ENCODE measurements at regions not wholly inside any gene's neighbourhood (a gene's known extent, or its start where the extent isn't known, plus 50 kb on each side); places are given as distances from the start of the nearest gene placed in this dataset.

GRCh38 chr11:19426011-19426755 lies 185.4 kb upstream of the E2F8 start:
- no peaks in the 10 kb centered on the region for H3K27me3 Mint-ChIP-seq
- H3K4me1 Mint-ChIP-seq (ENCODE audit: low read depth) = peaks cover 16% of the 10 kb centered on the region
- TF ChIP-seq CTCF (IDR thresholded peaks at IDR 0.05; ENCODE audit: unreplicated experiment) = no peak

GRCh38 chr11:19422276-19422675 lies 181.5 kb upstream of the E2F8 start:
- H3K4me1 Mint-ChIP-seq (ENCODE audit: low read depth) = peaks cover 2% of the 10 kb centered on the region
- no peak overlapping the region for H3K4me3 Mint-ChIP-seq (ENCODE audit: low read depth)
- no peaks in the 10 kb centered on the region for H3K9me3 Mint-ChIP-seq (ENCODE audit: low read depth)
- peaks cover 6% of the 10 kb centered on the region for H3K27me3 Mint-ChIP-seq
- no peak for DNase-seq (ENCODE audit: low spot score, unreplicated experiment)
- H3K27ac Mint-ChIP-seq = no peak overlapping the region
- no peak for TF ChIP-seq CTCF (IDR thresholded peaks at IDR 0.05; ENCODE audit: unreplicated experiment)
- H3K36me3 Mint-ChIP-seq (ENCODE audit: insufficient read depth) = no peaks in the 10 kb centered on the region

More at GRCh38 chr11:19426011-19426755, 185.4 kb upstream of the E2F8 start:
- Mint-ChIP-seq H3K9me3 (ENCODE audit: low read depth) (no peaks in the 10 kb centered on the region), H3K27ac (no peak overlapping the region), H3K4me3 (ENCODE audit: low read depth) (no peak overlapping the region), H3K36me3 (ENCODE audit: insufficient read depth) (no peaks in the 10 kb centered on the region)
- no peak for DNase-seq (ENCODE audit: low spot score, unreplicated experiment)

- no peaks in the 10 kb centered on the region for H3K36me3 Mint-ChIP-seq (ENCODE audit: insufficient read depth)
- no peak for TF ChIP-seq CTCF (IDR thresholded peaks at IDR 0.05; ENCODE audit: unreplicated experiment)
- H3K4me3 Mint-ChIP-seq (ENCODE audit: low read depth) = no peak overlapping the region
- no peak for DNase-seq (ENCODE audit: low spot score, unreplicated experiment)
- no peak overlapping the region for H3K27ac Mint-ChIP-seq
- peaks cover 3% of the 10 kb centered on the region for H3K9me3 Mint-ChIP-seq (ENCODE audit: low read depth)
- H3K27me3 Mint-ChIP-seq = peaks cover 6% of the 10 kb centered on the region
- H3K4me1 Mint-ChIP-seq (ENCODE audit: low read depth) = no peaks in the 10 kb centered on the region
Observed at GRCh38 chr11:19420868-19421533, 180.3 kb upstream of the E2F8 start.

GRCh38 chr11:19419808-19420207 lies 179.1 kb upstream of the E2F8 start:
- H3K27me3 Mint-ChIP-seq = peaks cover 6% of the 10 kb centered on the region
- no peaks in the 10 kb centered on the region for H3K4me1 Mint-ChIP-seq (ENCODE audit: low read depth)
- DNase-seq (ENCODE audit: low spot score, unreplicated experiment) = no peak
- no peak for TF ChIP-seq CTCF (IDR thresholded peaks at IDR 0.05; ENCODE audit: unreplicated experiment)
- peaks cover 7% of the 10 kb centered on the region for H3K9me3 Mint-ChIP-seq (ENCODE audit: low read depth)
- H3K36me3 Mint-ChIP-seq (ENCODE audit: insufficient read depth) = no peaks in the 10 kb centered on the region
- no peak overlapping the region for H3K27ac Mint-ChIP-seq
- no peak overlapping the region for H3K4me3 Mint-ChIP-seq (ENCODE audit: low read depth)

- DNase-seq (ENCODE audit: low spot score, unreplicated experiment) = no peak
- Mint-ChIP-seq H3K4me3 (ENCODE audit: low read depth) (no peak overlapping the region), H3K9me3 (ENCODE audit: low read depth) (peaks cover 12% of the 10 kb centered on the region), H3K27me3 (peaks cover 6% of the 10 kb centered on the region), H3K36me3 (ENCODE audit: insufficient read depth) (no peaks in the 10 kb centered on the region), H3K4me1 (ENCODE audit: low read depth) (no peaks in the 10 kb centered on the region), H3K27ac (no peak overlapping the region)
- TF ChIP-seq CTCF (IDR thresholded peaks at IDR 0.05; ENCODE audit: unreplicated experiment) = no peak
Observed at GRCh38 chr11:19419021-19419750, 178.4 kb upstream of the E2F8 start.

All from progenitor cell of endocrine pancreas (in vitro differentiated cells).